ENCODE measurements at regions not wholly inside any gene's neighbourhood (a gene's known extent, or its start where the extent isn't known, plus 50 kb on each side); places are given as distances from the start of the nearest gene placed in this dataset.

- no peaks in the 10 kb centered on the region; the same call in 1 of the 2 replicates for H3K27me3 ChIP-seq (replicated peaks; ENCODE audit: control insufficient read depth, insufficient read depth, low read length)
- H3K4me3 ChIP-seq (replicated peaks; ENCODE audit: low read depth, low read length) = no peak overlapping the region
- DNase-seq (ENCODE audit: extremely low read depth, insufficient read length) = no peak
- H3K36me3 ChIP-seq (ENCODE audit: control insufficient read depth, insufficient read depth, low read length) = no peaks in the 10 kb centered on the region
- TF ChIP-seq CTCF (IDR thresholded peaks at IDR 0.05; ENCODE audit: insufficient read depth, low read length, poor library complexity, severe bottlenecking) = no peak
Measured at GRCh38 chr15:66897971-66898370, 167.4 kb upstream of the SMAD3 start.

DNA sequence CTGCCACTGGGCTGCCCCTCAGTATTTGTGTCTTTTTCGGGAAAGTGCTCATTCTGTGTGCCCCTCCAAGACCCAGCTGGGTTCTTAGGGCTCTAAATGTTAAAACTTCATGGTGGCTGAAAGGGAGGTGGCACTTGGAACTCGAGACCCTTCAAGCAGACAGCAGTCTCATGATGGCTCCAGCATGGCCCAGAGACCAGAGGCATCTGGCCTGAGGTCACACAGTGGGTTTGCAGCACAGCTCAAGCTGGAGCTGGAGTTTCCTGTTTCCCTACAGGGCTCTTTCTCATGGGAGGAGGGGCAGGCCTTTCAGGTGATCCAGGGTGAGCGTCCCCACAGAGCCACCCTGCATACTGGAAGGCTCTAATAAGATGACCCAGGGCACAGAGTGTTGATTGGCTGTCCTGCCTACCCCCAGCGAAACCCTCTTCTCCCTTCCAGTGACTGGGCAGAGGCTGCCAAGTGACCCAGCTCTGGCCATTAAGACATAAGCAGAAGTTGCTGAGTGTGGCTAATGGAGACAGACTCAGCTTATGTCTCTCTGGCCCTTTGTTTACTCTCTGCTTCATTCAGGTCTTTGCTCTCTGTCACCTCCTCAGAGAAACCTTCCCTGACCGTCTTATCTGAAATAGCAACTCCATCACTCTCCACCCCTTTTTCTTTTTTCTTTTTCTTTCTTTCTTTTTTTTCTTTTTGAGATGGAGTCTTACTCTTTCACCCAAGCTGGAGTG is 166.6 kb upstream of the SMAD3 start:
- no peak for DNase-seq (ENCODE audit: extremely low read depth, insufficient read length)
- H3K27me3 ChIP-seq (replicated peaks; ENCODE audit: control insufficient read depth, insufficient read depth, low read length) = no peaks in the 10 kb centered on the region; the same call in 1 of the 2 replicates
- no peaks in the 10 kb centered on the region for H3K36me3 ChIP-seq (ENCODE audit: control insufficient read depth, insufficient read depth, low read length)
- TF ChIP-seq CTCF (IDR thresholded peaks at IDR 0.05; ENCODE audit: insufficient read depth, low read length, poor library complexity, severe bottlenecking) = no peak
- no peak overlapping the region for H3K4me3 ChIP-seq (replicated peaks; ENCODE audit: low read depth, low read length)

- Histone ChIP-seq H3K27me3 (replicated peaks; ENCODE audit: control insufficient read depth, insufficient read depth, low read length) (no peaks in the 10 kb centered on the region; the same call in 1 of the 2 replicates), H3K36me3 (ENCODE audit: control insufficient read depth, insufficient read depth, low read length) (no peaks in the 10 kb centered on the region), H3K4me3 (replicated peaks; ENCODE audit: low read depth, low read length) (no peak overlapping the region)
- DNase-seq (ENCODE audit: extremely low read depth, insufficient read length) = no peak
- no peak for TF ChIP-seq CTCF (IDR thresholded peaks at IDR 0.05; ENCODE audit: insufficient read depth, low read length, poor library complexity, severe bottlenecking)
Measured at GRCh38 chr15:66899555-66900350, 165.6 kb upstream of the SMAD3 start.

DNA sequence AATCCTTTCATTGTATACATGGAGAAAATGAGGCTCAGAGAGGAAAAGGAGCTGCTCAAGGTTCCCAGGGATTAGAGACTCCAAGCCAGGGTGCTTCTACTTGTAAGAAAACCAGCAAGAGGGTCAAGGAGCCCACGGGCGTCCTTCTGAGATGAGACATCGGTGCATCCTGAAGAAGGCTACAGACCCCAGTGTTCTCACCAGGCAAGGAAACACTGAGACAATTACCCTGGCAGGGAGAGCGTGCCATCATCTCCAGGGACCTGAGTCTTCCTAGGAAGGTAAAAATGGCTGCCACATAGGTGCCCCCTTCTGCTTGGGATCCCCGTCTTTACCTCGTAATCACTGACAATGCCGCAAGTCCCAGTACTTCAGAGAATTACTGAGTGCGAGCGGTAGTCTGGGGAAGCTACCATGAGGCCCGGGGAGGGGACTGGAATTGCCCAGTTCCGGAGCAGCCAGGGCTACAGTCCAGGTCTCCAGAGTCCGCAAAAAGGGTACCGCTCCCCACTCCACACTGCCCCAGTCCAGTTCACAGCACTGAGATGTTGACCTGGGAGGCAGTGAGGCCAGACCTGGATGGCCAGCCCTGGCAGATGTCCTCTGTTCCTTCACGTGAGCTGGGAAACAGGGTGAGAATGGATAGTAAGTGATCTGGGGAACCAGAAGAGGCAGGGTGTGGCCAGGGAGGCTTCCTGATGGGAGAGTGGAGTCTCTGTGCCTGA is 164.7 kb upstream of the SMAD3 start:
- Histone ChIP-seq H3K27me3 (replicated peaks; ENCODE audit: control insufficient read depth, insufficient read depth, low read length) (no peaks in the 10 kb centered on the region; the same call in 1 of the 2 replicates), H3K4me3 (replicated peaks; ENCODE audit: low read depth, low read length) (no peak overlapping the region), H3K36me3 (ENCODE audit: control insufficient read depth, insufficient read depth, low read length) (no peaks in the 10 kb centered on the region)
- TF ChIP-seq CTCF (IDR thresholded peaks at IDR 0.05; ENCODE audit: insufficient read depth, low read length, poor library complexity, severe bottlenecking) = no peak
- DNase-seq (ENCODE audit: extremely low read depth, insufficient read length) = no peak

DNA sequence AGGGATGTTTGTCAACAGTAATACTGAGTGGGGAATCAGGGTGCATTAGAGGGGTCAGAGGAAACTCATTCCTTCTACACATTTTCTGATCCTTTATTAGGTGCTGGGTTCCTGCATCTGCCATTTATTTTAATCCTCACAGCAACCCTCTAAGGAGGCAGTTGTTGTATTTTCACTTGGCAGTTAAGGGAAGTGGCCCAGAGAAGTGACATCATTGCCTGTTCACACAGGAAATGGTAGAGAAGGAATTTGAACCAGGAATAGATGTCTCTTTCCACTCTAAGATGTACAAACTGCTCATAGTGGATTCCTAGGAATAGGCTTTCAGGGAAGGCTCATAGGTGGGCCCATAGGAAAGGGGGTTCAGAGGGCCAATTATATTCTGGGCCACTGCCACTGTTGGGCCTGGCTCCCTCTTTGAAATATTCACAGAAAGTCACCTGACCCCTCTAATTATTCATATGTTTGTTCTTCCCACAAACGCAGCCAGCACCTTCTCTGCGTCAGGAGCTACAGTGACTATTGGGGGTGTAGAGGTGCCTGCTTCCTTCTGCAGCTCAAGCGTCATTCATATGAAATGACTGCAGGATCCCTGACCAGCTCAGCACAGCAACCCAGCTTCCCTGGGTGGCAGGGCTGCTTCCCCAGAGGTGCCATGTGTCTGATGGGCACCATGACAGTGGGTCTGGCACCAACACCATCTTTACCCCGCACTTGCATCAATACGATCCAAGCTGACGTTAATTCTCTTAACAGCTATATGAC is 163.9 kb upstream of the SMAD3 start:
- Histone ChIP-seq H3K36me3 (ENCODE audit: control insufficient read depth, insufficient read depth, low read length) (no peaks in the 10 kb centered on the region), H3K4me3 (replicated peaks; ENCODE audit: low read depth, low read length) (no peak overlapping the region), H3K27me3 (replicated peaks; ENCODE audit: control insufficient read depth, insufficient read depth, low read length) (no peaks in the 10 kb centered on the region; the same call in 1 of the 2 replicates)
- no peak for DNase-seq (ENCODE audit: extremely low read depth, insufficient read length)
- no peak for TF ChIP-seq CTCF (IDR thresholded peaks at IDR 0.05; ENCODE audit: insufficient read depth, low read length, poor library complexity, severe bottlenecking)
